MM.1S (cell line): ENCODE measurements at regions not wholly inside any gene's neighbourhood (a gene's known extent, or its start where the extent isn't known, plus 50 kb on each side); places are given as distances from the start of the nearest gene placed in this dataset.

Source experiments
- EZH2 ChIP-seq: fragments of 300-600 bp; sonication (generic); optimal IDR thresholded peaks from 2 replicates; pipeline ENCODE3; 2017; ENCODE audit warnings: low read depth, mild to moderate bottlenecking, antibody characterized with exemption, low read length, mixed read lengths
- EZH2phosphoT487 ChIP-seq: fragments of 300-600 bp; sonication (generic); IDR thresholded peaks from 2 replicates; pipeline ENCODE4 v1.6.1; 2018; ENCODE audit warnings: antibody characterized with exemption, low read length
- TF ChIP-seq, protein P1 (sequence below): fragments of 300-600 bp; sonication (generic); IDR thresholded peaks from 2 replicates; pipeline ENCODE4 v1.5.1; 2016; ENCODE audit warnings: antibody characterized with exemption, low read length, mixed read lengths

DNA sequence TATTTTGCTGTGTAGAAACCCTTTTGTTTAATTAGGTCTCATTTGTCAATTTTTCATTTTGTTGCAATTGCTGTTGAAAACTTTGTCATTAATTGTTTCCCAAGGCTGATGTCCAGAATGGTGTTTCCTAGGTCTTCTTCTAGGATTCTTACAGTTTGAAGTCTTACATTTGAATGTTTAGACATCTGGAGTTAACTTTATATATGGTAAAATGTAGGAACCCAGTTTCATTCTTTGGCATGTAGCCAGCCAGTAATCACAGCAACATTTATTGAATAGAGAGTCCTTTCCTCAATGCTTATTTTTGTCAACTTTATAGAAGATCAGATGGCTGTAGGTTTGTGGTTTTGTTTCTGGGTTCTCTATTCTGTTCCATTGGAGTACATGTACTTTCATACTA, 1290.8 kb upstream of the CDH9 start:
- TF ChIP-seq, protein P1, sequence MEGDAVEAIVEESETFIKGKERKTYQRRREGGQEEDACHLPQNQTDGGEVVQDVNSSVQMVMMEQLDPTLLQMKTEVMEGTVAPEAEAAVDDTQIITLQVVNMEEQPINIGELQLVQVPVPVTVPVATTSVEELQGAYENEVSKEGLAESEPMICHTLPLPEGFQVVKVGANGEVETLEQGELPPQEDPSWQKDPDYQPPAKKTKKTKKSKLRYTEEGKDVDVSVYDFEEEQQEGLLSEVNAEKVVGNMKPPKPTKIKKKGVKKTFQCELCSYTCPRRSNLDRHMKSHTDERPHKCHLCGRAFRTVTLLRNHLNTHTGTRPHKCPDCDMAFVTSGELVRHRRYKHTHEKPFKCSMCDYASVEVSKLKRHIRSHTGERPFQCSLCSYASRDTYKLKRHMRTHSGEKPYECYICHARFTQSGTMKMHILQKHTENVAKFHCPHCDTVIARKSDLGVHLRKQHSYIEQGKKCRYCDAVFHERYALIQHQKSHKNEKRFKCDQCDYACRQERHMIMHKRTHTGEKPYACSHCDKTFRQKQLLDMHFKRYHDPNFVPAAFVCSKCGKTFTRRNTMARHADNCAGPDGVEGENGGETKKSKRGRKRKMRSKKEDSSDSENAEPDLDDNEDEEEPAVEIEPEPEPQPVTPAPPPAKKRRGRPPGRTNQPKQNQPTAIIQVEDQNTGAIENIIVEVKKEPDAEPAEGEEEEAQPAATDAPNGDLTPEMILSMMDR = no peak
- TF ChIP-seq EZH2 (no peak), EZH2phosphoT487 (no peak)
